Keratinocyte (primary cell): ENCODE measurements at regions not wholly inside any gene's neighbourhood (a gene's known extent, or its start where the extent isn't known, plus 50 kb on each side); places are given as distances from the start of the nearest gene placed in this dataset.

Experiments used
- DNase-seq: peaks from one replicate; pipeline ENCODE4 v3.0.0-alpha.2; 2011; ENCODE audit warnings: low read depth, missing footprints, low spot score
- FAIRE-seq: peaks from 2 replicates; lab custom pipeline; 2011; peaks lifted over from hg19 to GRCh38; lab: Jason Lieb, UNC
- H2AFZ ChIP-seq: 2 replicates; pipeline ENCODE4 v1.6.0; 2012; ENCODE audit warnings: low read length, control low read depth, inconsistent platforms; ENCODE audit not compliant: control insufficient read depth
- H3K27ac ChIP-seq: 2 replicates; pipeline ENCODE4 v1.5.1; 2011; ENCODE audit warnings: low read length; ENCODE audit not compliant: control insufficient read depth, insufficient read depth
- H3K27me3 ChIP-seq: 3 replicates; pipeline ENCODE4 v1.6.0; 2011; ENCODE audit warnings: low read length; ENCODE audit not compliant: control insufficient read depth, insufficient read depth; ENCODE audit errors: extremely low read depth
- H3K36me3 ChIP-seq, 2 experiments: 2 replicates in 1 of 2; 3 replicates in 1 of 2; pipeline ENCODE4 v1.5.1; 2011; ENCODE audit warnings: low read length in 2 of 2, mild to moderate bottlenecking in 1 of 2; ENCODE audit not compliant: control insufficient read depth in 2 of 2, insufficient read depth in 2 of 2; ENCODE audit errors: extremely low read depth in 1 of 2
- H3K4me1 ChIP-seq: 3 replicates; pipeline ENCODE4 v1.5.1; 2011; ENCODE audit warnings: low read length; ENCODE audit not compliant: control insufficient read depth, insufficient read depth; ENCODE audit errors: extremely low read depth
- H3K4me2 ChIP-seq: 3 replicates; pipeline ENCODE4 v1.6.0; 2011; ENCODE audit warnings: low read depth, low read length; ENCODE audit not compliant: control insufficient read depth, insufficient read depth; ENCODE audit errors: extremely low read depth
- H3K4me3 ChIP-seq, 3 experiments: fragments of 200-600 bp in 1 of 3; sonication (generic) in 1 of 3; 2 replicates in 2 of 3; 3 replicates in 1 of 3; pipeline ENCODE4 v1.5.1; 2011 to 2016; ENCODE audit warnings: low read length in 3 of 3, mild to moderate bottlenecking in 3 of 3, control low read depth in 2 of 3, inconsistent platforms in 1 of 3, low read depth in 1 of 3, mixed read lengths in 1 of 3, mixed run types in 1 of 3, moderate library complexity in 1 of 3; ENCODE audit not compliant: control insufficient read depth in 2 of 3, insufficient read depth in 2 of 3; ENCODE audit errors: extremely low read depth in 1 of 3
- H3K79me2 ChIP-seq: 2 replicates; pipeline ENCODE4 v1.6.0; 2012; ENCODE audit warnings: low read length; ENCODE audit not compliant: control insufficient read depth, insufficient read depth
- H3K9ac ChIP-seq: 3 replicates; pipeline ENCODE4 v1.6.0; 2011; ENCODE audit warnings: low read length; ENCODE audit not compliant: control insufficient read depth, insufficient read depth; ENCODE audit errors: extremely low read depth
- H3K9me1 ChIP-seq: 3 replicates; pipeline ENCODE4 v1.6.0; 2011; ENCODE audit warnings: low read length; ENCODE audit not compliant: control insufficient read depth, insufficient read depth; ENCODE audit errors: extremely low read depth
- H3K9me3 ChIP-seq: 2 replicates; pipeline ENCODE4 v1.5.1; 2012; ENCODE audit warnings: low read depth, low read length; ENCODE audit not compliant: control insufficient read depth
- H4K20me1 ChIP-seq: 3 replicates; pipeline ENCODE4 v1.6.0; 2011; ENCODE audit warnings: low read length; ENCODE audit not compliant: control insufficient read depth, insufficient read depth; ENCODE audit errors: extremely low read depth
- EZH2 ChIP-seq: IDR thresholded peaks from one replicate; pipeline ENCODE4 v1.6.1; 2012; ENCODE audit warnings: inconsistent platforms, mild to moderate bottlenecking, low read length, moderate library complexity
- dilution Hi-C: fragments of 300-500 bp; cut with MboI; formaldehyde crosslinking; loops from one replicate; pipeline ENCODE4 v1.7.0; 2020; ENCODE audit warnings: low sequenced_read_pairs; ENCODE audit not compliant: extremely low pct_ligation_motif_present
- TF ChIP-seq, protein P1 (sequence below), 3 experiments: IDR thresholded peaks in 1 of 3; conservative IDR thresholded peaks in 1 of 3; optimal IDR thresholded peaks in 1 of 3; 2 replicates in 2 of 3; 3 replicates in 1 of 3; pipeline versions ENCODE3 to v1.5.1; 2011; ENCODE audit warnings: low read length in 3 of 3, mild to moderate bottlenecking in 3 of 3, moderate library complexity in 2 of 3, control low read depth in 1 of 3, inconsistent platforms in 1 of 3; ENCODE audit not compliant: insufficient read depth in 2 of 3; ENCODE audit errors: extremely low read depth in 1 of 3

DNA sequence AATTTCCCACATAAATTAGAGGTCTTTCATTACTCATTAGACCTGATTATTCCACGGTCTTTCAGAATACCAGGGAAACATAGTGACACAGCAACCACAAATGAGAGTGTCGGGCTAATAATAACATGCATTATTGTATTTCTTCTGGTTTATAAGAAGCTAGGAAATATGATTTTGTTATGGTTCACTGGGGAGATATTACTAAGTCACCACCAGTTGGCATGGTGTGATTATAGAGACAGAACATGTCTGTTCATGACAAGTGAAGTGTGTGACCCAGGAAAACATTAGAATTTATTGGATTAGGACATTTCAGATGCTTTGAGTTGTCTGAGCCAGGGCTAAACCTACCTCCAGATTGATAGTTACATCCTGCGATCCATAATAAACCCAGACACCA lies 494.4 kb downstream of the FBXO15 start:
- Histone ChIP-seq H3K27ac (peak overlapping the region; percentile 54), H2AFZ (peak overlapping the region; percentile 47), H4K20me1 (no peaks in the 10 kb centered on the region), H3K27me3 (no peaks in the 10 kb centered on the region), H3K4me3 (no peak overlapping the region), H3K9ac (no peak overlapping the region), H3K79me2 (no peaks in the 10 kb centered on the region), H3K9me1 (no peaks in the 10 kb centered on the region), H3K36me3 (no peaks in the 10 kb centered on the region), H3K4me1 (peaks cover 13% of the 10 kb centered on the region), H3K4me2 (peak overlapping the region; percentile 1), H3K9me3 (no peaks in the 10 kb centered on the region)
- FAIRE-seq = peak; percentile 58
- DNase-seq = no peak
- TF ChIP-seq, protein P1, sequence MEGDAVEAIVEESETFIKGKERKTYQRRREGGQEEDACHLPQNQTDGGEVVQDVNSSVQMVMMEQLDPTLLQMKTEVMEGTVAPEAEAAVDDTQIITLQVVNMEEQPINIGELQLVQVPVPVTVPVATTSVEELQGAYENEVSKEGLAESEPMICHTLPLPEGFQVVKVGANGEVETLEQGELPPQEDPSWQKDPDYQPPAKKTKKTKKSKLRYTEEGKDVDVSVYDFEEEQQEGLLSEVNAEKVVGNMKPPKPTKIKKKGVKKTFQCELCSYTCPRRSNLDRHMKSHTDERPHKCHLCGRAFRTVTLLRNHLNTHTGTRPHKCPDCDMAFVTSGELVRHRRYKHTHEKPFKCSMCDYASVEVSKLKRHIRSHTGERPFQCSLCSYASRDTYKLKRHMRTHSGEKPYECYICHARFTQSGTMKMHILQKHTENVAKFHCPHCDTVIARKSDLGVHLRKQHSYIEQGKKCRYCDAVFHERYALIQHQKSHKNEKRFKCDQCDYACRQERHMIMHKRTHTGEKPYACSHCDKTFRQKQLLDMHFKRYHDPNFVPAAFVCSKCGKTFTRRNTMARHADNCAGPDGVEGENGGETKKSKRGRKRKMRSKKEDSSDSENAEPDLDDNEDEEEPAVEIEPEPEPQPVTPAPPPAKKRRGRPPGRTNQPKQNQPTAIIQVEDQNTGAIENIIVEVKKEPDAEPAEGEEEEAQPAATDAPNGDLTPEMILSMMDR (optimal IDR thresholded peaks at IDR 0.05 in 1 of 3, IDR thresholded peaks at IDR 0.05 in 1 of 3, conservative IDR thresholded peaks at IDR 0.05 in 1 of 3; ENCODE audit: extremely low read depth in 1 of 3, insufficient read depth in 2 of 3, low read length in 3 of 3) = no peak
- no peak for TF ChIP-seq EZH2
- dilution Hi-C loops = no loop called here

DNA sequence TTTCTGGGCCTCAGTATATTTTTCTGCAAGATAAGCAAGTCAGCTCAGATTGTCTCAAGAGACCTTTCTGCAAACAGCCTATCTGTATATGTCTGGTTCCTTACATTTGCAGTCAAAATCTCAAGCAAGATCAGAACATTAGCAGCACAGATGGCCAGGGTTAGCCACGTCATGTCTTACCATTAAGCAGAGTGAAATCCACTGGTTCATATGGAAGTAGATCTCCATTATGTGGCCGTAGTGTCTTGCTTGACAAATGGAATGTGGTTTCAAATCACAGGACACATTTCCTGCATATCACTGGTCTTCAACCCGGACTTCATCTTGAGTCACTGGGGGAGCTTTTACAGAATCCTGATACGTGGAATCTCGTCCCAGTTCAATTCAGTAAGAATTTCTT lies 500.2 kb downstream of the FBXO15 start:
- TF ChIP-seq EZH2 = no peak
- TF ChIP-seq, protein P1 (optimal IDR thresholded peaks at IDR 0.05 in 1 of 3, IDR thresholded peaks at IDR 0.05 in 1 of 3, conservative IDR thresholded peaks at IDR 0.05 in 1 of 3; ENCODE audit: extremely low read depth in 1 of 3, insufficient read depth in 2 of 3, low read length in 3 of 3) = no peak
- dilution Hi-C loops = no loop called here
- Histone ChIP-seq H3K9ac (peak overlapping the region; percentile 26), H4K20me1 (no peaks in the 10 kb centered on the region), H2AFZ (no peak overlapping the region), H3K9me1 (no peaks in the 10 kb centered on the region), H3K27ac (peak overlapping the region; percentile 69), H3K4me1 (peaks cover 34% of the 10 kb centered on the region), H3K4me3 (no peak overlapping the region), H3K9me3 (no peaks in the 10 kb centered on the region), H3K4me2 (no peak overlapping the region), H3K36me3 (no peaks in the 10 kb centered on the region), H3K79me2 (no peaks in the 10 kb centered on the region), H3K27me3 (no peaks in the 10 kb centered on the region)
- DNase-seq (no peak), FAIRE-seq (peak; percentile 59)
